ENCODE measurements at regions not wholly inside any gene's neighbourhood (a gene's known extent, or its start where the extent isn't known, plus 50 kb on each side); places are given as distances from the start of the nearest gene placed in this dataset.

- no peak for DNase-seq (ENCODE audit: low read depth in 3 of 3)
Measured at GRCh38 chr11:131299598-131300438, 70.6 kb upstream of the NTM start.

GRCh38 chr11:131300439-131300717 is 70.0 kb upstream of the NTM start:
- no peak for DNase-seq (ENCODE audit: low read depth in 3 of 3)

GRCh38 chr11:131301306-131301705 is 69.1 kb upstream of the NTM start:
- no peak for DNase-seq (ENCODE audit: low read depth in 3 of 3)

GRCh38 chr11:131302836-131303235 is 67.6 kb upstream of the NTM start:
- no peak for DNase-seq (ENCODE audit: low read depth in 3 of 3)

GRCh38 chr11:131303611-131304119 is 66.8 kb upstream of the NTM start:
- DNase-seq (ENCODE audit: low read depth in 3 of 3), result no peak

GRCh38 chr11:131305005-131305404 is 65.4 kb upstream of the NTM start:
- DNase-seq (ENCODE audit: low read depth in 3 of 3), result no peak

GRCh38 chr11:131307506-131307905 is 62.9 kb upstream of the NTM start:
- no peak for DNase-seq (ENCODE audit: low read depth in 3 of 3)

- no peak for DNase-seq (ENCODE audit: low read depth in 3 of 3)
Measured at GRCh38 chr11:131309776-131310175, 60.6 kb upstream of the NTM start.

- DNase-seq (ENCODE audit: low read depth in 3 of 3), result no peak
Measured at GRCh38 chr11:131311776-131312514, 58.5 kb upstream of the NTM start.

All from stimulated activated CD4-positive, alpha-beta T cell treated with anti-CD3 and anti-CD28 coated beads, TNF-alpha, amount 100 ng/mL, for 24 hours (primary cell).